GM20000 (cell line): ENCODE measurements at regions not wholly inside any gene's neighbourhood (a gene's known extent, or its start where the extent isn't known, plus 50 kb on each side); places are given as distances from the start of the nearest gene placed in this dataset.
"Not testable (repeated sequence)": the region's sequence is repeated elsewhere in the genome, so short reads cannot be mapped to it uniquely, and the experiment has no call there.

Experiments
- DNase-seq: peaks from one replicate; pipeline ENCODE4 v3.0.0; 2012; ENCODE audit warnings: low spot score
- CTCF ChIP-seq: IDR thresholded peaks from 2 replicates; pipeline ENCODE4 v1.5.1; 2012; ENCODE audit warnings: mild to moderate bottlenecking, control low read depth; ENCODE audit errors: extremely low read depth, missing control alignments

- DNase-seq = peak; percentile 45
- TF ChIP-seq CTCF = peak; percentile 58
Observed at GRCh38 chr10:62492012-62492869, 118.1 kb downstream of the ZNF365 start.

GRCh38 chr10:62492870-62493180 lies 118.7 kb downstream of the ZNF365 start:
- DNase-seq = no peak
- no peak for TF ChIP-seq CTCF

DNA sequence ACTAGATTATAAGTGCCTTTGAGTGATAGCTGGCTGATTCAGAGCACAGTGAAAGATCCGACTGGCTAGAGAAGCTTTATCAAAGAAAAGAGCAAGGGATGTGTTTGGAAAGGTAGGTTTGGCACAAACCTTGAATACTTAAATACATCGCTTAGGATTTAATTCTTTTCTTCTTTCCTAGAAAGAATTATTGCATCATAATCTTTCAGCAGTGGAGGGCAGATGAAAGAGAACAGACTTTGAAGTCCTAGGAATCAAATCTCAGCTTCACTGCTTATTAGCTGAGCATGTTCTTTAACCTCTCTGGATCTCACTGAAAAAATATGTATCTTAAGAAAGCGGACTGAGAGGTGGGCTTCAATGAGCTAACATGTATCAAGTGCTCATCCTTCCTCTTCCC lies 122.8 kb downstream of the ZNF365 start:
- TF ChIP-seq CTCF = no peak
- DNase-seq = no peak

DNA sequence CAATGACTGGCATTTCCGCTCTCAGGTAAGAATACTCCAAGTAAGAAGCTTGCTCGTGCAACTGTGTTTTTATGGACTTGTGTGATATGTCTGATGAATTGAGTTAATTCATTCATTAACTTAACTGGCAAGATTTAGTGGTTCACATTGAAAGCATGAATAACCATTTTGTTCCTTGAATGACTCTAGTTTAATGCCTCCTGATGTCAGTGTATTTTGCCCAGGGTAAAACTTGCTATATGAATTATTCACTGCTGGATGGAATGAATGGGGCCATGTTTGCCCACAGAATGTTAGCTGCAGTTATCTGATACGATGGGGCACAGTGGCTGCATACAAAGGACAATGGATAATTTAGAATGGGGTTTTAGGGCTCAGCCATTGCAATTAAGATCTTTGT lies 124.1 kb downstream of the ZNF365 start:
- no peak for DNase-seq

DNA sequence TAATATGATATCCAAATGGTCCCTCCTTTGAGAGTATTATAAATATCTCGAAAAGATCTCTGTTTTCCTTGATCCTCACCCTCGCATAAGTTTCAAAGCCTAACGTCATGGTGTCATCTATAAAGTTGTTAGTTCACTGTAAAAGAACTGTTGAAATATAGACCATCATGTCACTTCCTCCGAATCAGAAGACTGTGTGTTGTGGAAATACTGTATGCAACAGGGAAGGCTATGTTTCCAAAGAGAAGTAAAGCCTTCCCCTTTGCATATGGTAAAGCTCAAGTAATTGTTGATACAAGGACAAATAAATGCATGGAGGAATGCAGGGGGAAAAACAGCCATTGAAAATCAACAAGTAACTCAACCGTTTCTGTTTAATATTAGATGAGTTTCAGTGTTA lies 125.9 kb downstream of the ZNF365 start:
- DNase-seq = not testable (repeated sequence)

More for the DNA sequence above, 124.1 kb downstream of the ZNF365 start:
- TF ChIP-seq CTCF = no peak

DNA sequence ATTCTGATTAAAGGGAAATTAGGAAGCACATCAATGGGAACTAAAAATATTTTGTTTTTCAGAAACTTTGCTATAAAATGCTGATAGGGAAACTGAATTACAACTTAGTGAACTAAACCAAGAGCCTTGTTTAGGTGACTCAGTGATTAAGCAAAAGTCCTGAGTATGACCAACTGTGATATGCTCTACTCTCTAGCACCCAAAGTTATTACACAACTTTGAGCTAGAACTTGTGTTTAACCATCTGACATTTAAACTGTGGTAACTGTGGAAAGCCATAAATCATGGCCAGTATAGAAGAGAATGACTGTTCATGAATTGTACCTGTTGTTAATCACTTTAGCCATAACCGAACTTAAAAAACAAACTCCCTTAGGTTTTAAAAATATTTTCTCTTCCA lies 127.4 kb downstream of the ZNF365 start:
- DNase-seq = no peak
- TF ChIP-seq CTCF = no peak

GRCh38 chr10:62502995-62503613 lies 128.9 kb downstream of the ZNF365 start:
- no peak for DNase-seq
- no peak for TF ChIP-seq CTCF

DNA sequence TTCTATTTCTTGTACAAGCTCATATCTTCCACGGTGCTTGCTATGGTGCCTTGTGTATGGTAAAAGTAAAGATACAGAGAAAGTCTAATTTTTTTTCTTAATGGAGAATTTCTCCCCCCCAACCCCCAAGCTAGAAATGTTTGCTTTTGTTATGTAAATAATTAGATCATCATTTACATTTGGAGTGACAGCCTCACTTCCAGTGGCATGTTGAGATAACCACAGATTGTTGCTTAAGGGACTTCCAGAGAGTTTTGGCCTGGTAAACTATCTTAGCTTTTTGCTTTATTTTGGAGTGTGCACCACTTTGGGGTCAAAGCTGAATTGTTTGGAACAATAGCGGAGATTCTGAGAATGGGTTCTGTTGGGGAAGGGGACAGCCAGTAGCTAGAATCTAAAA lies 129.7 kb downstream of the ZNF365 start:
- no peak for TF ChIP-seq CTCF
- no peak for DNase-seq
